ENCODE measurements at regions not wholly inside any gene's neighbourhood (a gene's known extent, or its start where the extent isn't known, plus 50 kb on each side); places are given as distances from the start of the nearest gene placed in this dataset.
"Not testable (repeated sequence)": the region's sequence is repeated elsewhere in the genome, so short reads cannot be mapped to it uniquely, and the experiment has no call there.

- no peak for DNase-seq
These were observed 54.4 kb upstream of the MSH6 start for GRCh38 chr2:47728551-47728950.

DNA sequence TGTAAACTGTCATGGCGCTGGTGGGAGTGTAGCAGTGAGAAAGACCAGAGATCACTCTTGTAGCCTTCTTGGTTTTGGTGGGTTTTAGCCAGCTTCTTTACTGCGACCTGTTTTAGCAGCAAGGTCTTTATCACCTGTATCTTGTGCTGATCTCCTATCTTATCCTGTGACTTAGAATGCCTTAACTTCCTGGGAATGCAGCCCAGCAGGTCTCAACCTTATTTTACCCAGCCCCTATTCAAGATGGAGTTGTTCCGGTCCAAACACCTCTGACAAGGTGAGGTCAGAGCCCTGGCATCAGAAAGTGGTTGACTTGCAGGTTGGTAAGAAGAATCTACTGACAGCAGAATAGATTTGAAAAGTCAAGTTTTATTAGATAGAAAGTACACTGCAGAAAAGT is 55.0 kb upstream of the MSH6 start:
- DNase-seq = no peak

DNA sequence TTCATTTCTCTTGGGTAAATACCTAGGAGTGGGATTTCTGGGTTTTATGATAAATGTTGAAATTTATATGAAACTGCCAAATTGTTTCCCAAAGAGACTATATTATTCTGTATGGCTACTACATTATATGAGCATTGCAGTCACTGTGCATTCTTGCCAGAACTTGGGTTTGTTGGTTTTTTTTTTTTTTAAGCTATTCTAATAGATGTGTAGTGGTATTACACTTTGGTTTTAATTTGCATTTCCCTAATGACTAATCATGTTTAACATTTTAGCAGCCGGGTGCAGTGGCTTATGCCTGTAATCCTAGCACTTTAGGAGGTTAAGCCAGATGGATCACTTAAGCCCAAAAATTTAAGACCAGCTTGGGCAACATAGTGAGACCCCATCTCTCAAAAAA is 56.0 kb upstream of the MSH6 start:
- not testable (repeated sequence) for DNase-seq

DNA sequence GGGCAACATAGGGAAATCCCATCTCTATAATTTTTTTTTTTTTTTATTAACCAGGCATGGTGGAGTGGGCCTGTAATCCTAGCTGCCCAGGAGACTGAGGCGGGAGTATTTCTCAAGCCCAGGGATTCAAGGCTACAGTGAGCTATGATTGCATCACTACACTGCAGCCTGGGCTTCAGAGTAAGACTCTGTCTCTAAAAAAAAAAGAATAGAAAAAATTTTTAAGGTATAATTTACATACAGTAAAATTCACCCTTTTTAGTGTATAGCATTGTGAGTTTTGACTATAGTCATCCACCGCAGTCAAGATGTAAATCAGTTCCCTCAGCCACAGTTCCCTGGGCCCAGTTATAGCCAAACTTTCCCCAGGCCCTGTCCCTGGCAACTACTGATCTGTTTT is 57.1 kb upstream of the MSH6 start:
- DNase-seq = no peak

DNA sequence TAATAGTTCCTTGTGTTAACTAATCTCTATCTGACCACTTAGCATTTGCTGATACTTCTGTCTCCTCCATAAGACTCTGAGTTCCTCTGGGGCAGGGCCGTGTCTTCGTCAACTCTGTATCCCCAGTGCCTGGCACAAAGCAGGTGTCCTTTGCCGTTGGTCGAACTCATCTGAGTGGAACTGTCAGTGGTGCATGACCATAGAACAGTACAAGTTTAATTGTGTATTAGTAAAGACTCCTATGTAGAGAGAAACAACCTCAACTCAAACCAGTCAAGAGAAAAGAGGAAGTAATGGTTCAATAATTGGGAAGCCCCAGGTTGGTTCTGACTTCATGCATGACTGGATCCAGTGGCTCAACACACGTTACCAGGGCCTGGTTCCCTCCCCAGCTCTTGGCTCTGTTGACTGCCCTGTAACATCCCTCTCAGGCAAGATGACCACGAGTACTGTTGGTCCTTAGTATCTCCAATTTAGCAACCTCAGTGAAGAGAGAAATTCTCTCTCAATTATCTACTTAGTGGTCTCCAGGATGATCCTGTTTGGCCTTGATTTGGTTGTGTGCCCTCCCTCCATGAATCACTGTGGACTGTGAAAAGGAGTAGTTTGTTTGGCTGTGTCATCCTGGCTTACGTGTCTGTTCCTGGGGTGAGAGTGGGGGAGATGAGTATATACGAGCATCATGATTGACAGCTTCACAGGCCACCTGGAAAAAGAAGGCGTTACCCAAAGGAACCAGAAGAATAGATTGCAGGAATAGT is 58.5 kb upstream of the MSH6 start:
- peak; percentile 9 for DNase-seq

- no peak for DNase-seq
These were observed 61.6 kb upstream of the MSH6 start for GRCh38 chr2:47721296-47721695.

DNA sequence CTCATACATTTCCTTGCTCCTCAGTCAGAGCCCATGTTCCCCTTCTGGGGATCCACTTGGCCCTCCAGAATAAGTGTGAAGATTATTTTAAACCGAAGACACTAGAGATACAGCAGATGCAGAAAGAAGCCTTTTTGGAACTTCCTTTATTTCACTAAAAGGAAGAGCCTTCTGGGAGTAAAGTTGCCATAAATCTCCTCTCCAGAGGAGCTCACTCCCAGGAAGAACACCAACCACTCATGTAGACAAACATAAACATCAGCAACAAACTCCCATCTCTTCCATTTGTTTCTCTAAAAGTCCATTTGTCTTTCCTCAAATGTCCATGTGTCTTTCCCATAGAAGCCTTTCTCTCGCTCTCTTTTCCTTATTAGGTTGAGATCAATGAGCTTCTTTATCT is 62.4 kb upstream of the MSH6 start:
- DNase-seq = no peak

DNA sequence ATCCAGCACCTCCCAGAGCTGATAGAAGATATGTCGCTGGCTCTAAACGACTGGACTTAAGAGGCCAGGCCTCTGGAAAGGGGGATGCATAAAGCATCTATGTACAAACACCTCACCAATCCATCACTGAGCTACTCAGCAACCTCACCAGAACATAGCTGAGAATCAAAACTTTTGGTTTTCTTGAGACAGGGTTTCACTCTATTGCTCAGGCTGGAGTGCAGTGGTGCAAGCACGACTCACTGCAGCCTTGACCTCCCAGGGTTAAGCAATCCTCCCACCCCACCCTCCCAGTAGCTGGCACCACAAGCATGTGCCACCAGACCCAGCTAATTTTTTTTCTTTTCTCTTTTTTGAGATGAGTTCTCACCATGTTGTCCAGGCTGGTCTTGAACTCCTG is 62.9 kb upstream of the MSH6 start:
- DNase-seq = no peak

- no peak for DNase-seq
These were observed 63.8 kb upstream of the MSH6 start for GRCh38 chr2:47719099-47719498.

GRCh38 chr2:47716307-47716706 is 66.6 kb upstream of the MSH6 start:
- DNase-seq = not testable (repeated sequence)

DNA sequence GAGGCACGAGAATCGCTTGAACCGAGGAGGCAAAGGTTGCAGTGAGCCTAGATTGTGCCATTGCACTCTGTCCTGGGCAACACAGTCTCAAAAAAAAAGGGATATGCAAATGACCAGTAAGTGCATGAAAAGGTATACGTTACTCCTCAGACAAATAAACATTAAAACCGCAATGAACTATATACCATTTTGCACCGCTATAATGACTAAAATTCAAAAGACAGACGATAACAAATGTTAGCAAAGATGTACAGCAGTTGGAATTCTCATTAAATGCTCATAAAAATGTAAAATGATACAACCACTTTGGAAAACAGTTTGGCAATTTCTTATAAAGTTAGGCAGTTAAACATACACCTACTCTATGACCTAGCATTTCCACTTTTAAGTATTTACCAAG is 67.4 kb upstream of the MSH6 start:
- no peak for DNase-seq

GRCh38 chr2:47708801-47709499 is 74.0 kb upstream of the MSH6 start:
- no peak for DNase-seq

- DNase-seq = no peak
These were observed 78.7 kb upstream of the MSH6 start for GRCh38 chr2:47704287-47704686.

DNA sequence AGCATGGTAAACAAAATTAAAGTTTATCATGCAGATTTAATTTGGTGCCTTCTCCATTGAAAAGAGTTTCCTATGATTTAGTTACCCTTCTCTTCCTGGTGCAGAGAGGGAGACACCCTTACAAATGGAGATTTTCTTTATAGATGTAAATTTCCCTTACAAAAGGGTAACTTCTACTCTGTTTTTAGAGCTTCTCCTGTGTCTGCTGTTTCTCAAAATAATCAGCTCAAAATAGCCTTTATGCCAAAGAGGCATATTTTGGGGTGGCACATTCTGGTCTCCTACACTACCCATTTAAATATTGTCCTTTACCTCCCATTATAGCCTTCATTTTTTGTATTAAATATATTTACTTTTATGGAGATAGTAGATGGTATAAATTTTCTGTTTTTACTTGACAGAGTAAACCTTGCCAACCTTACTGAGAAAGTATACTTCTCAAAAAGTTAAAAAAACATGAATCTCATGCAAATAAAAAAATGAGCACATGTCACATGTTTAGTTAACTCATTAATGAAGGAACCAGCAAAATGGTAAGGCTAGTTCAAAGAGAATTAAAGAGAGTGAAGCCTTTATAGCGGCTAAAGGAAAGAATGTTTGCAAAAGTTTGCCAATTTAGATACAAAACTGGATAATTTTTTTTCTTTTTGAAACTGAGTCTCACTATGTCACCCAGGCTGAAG is 83.3 kb upstream of the MSH6 start:
- no peak for DNase-seq

- DNase-seq = not testable (repeated sequence)
These were observed 84.4 kb upstream of the MSH6 start for GRCh38 chr2:47698436-47698972.

DNA sequence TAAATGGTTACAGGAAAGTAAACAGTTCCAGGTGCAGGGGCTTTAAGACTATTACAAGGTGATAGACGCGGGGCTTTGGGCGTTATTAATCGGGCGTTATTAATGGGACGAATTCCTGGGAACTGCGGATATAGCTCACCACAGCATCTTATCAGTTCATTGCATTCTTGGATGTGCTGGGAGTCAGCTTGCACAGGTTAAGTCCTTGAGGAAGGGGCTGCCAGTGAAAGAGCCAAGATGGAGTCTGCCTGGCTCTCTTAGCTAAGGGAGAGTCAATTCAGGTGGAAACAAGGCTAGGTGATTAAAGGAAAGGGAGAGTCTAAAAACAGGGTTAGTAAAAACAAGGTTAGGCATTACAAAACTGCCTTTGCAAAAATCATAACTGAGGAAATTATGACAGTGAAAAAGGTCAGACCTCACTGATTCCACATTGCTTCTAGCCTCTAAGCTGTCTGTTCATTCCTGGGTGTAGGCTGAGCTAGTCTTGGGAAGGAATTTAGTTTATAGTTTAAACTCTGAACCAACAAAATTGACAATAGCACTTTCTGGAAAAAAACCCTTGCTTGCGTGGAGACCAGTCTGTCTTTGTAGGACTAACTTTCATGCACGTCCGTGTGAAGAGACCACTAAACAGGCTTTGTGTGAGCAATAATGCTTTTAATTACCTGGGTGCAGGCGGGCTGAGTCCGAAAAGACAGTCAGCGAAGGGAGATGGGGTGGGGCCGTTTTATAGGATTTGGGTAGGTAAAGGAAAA is 85.1 kb upstream of the MSH6 start:
- DNase-seq = not testable (repeated sequence)

DNA sequence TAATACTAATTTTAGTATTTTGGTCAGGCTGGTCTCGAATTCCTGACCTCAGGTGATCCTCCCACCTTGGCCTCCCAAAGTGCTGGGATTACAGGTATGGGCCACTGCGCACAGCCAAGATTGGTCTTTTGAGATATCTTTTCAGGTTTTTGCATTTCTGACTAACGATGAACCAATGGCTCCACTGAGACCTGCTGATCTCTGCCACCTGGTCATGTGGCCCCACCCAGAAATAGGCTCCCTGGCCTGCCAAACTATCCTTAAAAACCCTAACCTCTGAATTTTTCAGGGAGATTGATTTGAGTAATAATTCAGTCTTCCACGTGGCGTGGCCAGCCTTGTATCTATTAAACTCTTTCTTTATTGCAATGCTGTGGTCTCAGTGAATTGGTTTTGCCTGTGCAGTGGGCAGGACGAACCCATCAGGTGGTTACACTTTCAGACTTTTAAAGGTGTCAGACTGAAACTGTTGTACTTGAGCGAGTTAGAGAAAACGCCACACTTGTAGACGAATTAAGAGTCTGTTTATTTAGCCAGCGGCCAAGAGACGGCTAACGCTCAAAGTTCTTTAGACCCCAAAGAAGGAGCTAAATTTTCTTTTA is 85.8 kb upstream of the MSH6 start:
- DNase-seq = no peak

GRCh38 chr2:47696478-47696831 is 86.5 kb upstream of the MSH6 start:
- no peak for DNase-seq

GRCh38 chr2:47695800-47696477 is 87.0 kb upstream of the MSH6 start:
- no peak for DNase-seq

DNA sequence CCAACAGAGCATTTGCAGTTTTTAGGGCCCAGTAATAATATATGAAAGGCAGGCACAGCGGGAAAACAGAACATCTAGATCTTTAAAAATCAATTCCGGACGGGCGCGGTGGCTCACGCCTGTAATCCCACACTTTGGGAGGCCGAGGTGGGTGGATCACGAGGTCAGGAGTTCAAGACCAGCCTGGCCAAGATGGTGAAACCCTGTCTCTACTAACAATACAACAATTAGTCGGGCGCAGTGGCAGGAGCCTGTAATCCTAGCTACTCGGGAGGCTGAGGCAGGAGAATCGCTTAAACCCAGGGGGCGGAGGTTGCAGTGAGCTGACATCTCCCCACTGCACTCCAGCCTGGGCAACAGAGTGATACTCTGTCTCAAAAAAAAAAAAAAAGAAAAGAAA is 88.5 kb upstream of the MSH6 start:
- DNase-seq = not testable (repeated sequence)

DNA sequence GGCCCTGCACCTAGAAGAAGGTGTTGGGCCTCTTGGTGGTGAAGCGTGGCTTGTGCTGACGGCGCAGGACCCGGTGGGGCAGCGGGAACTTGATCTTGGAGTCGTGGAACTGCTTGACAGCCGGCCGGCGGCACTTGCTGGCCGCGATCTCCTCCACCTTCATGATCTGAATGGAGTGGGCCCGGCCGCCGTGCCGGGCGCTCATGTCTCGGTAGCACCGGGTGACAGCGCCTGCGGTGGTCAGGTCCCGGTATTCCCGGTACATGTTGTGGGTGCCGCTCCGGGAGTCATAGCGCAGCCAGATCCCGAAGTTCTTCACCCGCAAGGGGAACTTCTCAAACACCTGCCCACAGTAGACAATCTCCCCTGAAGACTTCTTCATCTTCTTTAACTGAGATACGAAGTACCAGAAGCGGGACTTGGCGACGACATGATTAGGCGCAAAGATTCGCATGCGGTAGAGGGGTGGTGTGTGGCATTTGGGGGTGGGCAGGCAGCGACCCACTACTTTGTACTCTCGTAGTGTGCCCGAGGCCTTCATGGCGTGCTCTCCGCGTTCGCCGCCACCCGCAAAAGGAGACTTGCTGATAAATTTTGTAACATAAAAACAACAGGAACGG is 92.1 kb upstream of the MSH6 start:
- not testable (repeated sequence) for DNase-seq

- no peak for DNase-seq
These were observed 92.8 kb upstream of the MSH6 start for GRCh38 chr2:47690132-47690531.

Measured in HCEC 1CT (cell line).